ENCODE measurements at regions not wholly inside any gene's neighbourhood (a gene's known extent, or its start where the extent isn't known, plus 50 kb on each side); places are given as distances from the start of the nearest gene placed in this dataset.

DNA sequence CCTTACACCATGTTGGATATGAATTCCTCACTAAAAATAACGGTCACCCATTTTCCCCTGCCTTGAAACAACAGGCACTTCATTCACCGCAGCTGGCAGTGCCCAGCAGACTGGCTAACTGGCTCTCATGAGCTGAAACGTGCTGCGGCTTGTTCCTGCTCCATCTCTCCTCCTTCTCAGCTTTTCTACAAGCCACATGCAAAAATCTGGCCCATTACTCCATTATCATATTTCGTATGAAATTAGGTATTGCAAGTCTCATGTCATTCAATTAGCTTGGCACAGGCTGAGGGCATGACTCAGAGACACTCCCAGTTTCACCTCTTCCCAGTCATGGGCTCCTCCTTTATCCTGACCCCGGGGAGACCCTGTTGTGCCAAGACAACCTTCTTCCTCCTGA, 60.0 kb downstream of the MAGEF1 start:
- intact Hi-C loops (cut with DNase I; ENCODE audit: low total_unique reads) = no loop called here
- TF ChIP-seq POLR2A (IDR thresholded peaks at IDR 0.05) = no peak
- TF ChIP-seq POLR2AphosphoS5 (IDR thresholded peaks at IDR 0.05) = no peak
- TF ChIP-seq, protein P1, sequence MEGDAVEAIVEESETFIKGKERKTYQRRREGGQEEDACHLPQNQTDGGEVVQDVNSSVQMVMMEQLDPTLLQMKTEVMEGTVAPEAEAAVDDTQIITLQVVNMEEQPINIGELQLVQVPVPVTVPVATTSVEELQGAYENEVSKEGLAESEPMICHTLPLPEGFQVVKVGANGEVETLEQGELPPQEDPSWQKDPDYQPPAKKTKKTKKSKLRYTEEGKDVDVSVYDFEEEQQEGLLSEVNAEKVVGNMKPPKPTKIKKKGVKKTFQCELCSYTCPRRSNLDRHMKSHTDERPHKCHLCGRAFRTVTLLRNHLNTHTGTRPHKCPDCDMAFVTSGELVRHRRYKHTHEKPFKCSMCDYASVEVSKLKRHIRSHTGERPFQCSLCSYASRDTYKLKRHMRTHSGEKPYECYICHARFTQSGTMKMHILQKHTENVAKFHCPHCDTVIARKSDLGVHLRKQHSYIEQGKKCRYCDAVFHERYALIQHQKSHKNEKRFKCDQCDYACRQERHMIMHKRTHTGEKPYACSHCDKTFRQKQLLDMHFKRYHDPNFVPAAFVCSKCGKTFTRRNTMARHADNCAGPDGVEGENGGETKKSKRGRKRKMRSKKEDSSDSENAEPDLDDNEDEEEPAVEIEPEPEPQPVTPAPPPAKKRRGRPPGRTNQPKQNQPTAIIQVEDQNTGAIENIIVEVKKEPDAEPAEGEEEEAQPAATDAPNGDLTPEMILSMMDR (IDR thresholded peaks at IDR 0.05 in 8 of 11, conservative IDR thresholded peaks at IDR 0.05 in 3 of 11) = no peak
- no peaks in the 10 kb centered on the region for H3K4me1 ChIP-seq
- no peak for DNase-seq
- no peak overlapping the region for H3K27ac ChIP-seq
- no peak overlapping the region for H3K4me3 ChIP-seq
- WGBS, 5 donors = 85 to 93% (median 89%) methylated on average over 6 of the region's 6 CpGs
- no peaks in the 10 kb centered on the region for H3K36me3 ChIP-seq
- peaks cover 0 to 10% (median 2%) of the 10 kb centered on the region in 8 donors for H3K9me3 ChIP-seq
- H3K27me3 ChIP-seq (replicated peaks in 1 of 7) = no peaks in the 10 kb centered on the region

DNA sequence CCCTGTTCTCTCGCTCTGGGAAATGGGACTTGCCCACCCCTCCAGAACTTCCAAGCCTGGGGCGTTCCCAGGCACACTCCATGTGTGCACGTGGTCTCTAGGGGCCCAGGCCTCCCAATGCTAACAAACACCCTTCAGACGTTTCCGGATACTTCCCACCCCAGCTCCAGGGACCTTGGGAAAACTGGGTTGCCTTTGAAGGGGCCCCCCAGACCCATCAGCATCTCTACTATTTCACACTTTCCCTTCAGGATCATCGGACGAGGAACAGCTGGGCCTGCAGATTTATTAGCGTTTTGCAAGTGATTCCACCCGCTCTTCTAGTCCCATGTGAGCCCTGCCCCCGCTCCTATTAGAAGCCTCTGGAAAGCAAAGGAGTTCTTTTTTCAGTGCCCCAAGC, 63.2 kb downstream of the MAGEF1 start:
- Histone ChIP-seq H3K27ac (no peak overlapping the region), H3K4me3 (no peak overlapping the region), H3K9me3 (peaks cover 0 to 1% (median 0%) of the 10 kb centered on the region in 8 donors), H3K4me1 (no peaks in the 10 kb centered on the region), H3K27me3 (replicated peaks in 1 of 7) (no peaks in the 10 kb centered on the region), H3K36me3 (no peaks in the 10 kb centered on the region)
- intact Hi-C loops (cut with DNase I; ENCODE audit: low total_unique reads) = no loop called here
- DNase-seq = no peak
- 82 to 86% (median 84%) methylated on average over 8 to 10 of the region's 10 CpGs for WGBS, 5 donors
- TF ChIP-seq POLR2A (IDR thresholded peaks at IDR 0.05) (no peak), POLR2AphosphoS5 (IDR thresholded peaks at IDR 0.05) (no peak)
- TF ChIP-seq, protein P1 (IDR thresholded peaks at IDR 0.05 in 8 of 11, conservative IDR thresholded peaks at IDR 0.05 in 3 of 11) = no peak

DNA sequence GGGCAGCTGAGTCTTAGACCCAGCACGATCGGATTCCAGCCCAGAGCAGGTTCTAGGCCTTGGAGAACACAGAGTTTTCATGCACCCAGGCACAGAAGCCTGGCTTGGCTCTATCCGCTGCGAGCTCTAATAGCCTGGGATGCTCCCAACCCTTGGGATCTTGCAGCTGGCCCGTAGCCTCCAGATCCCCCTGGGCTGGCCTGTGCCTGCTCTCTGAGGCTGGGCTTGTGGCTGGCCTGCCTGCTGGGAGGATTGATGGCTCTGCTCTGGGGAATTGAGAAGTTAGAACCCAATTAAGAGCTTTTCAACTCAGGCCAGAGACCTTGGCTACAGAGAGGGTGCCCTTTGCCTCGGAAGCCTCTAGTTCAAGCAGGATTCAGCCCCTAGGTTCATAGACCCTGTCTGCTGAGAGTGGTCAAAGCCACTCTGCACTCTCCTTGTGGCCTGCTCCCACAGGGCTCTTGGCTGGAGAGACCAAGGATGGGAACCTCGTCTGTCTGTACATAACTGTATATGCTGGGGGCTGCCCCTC, 64.4 kb downstream of the MAGEF1 start:
- H3K36me3 ChIP-seq = no peaks in the 10 kb centered on the region
- H3K27ac ChIP-seq = no peak overlapping the region
- DNase-seq = no peak
- no peaks in the 10 kb centered on the region for H3K4me1 ChIP-seq
- no peak overlapping the region for H3K4me3 ChIP-seq
- H3K27me3 ChIP-seq (replicated peaks in 1 of 7) = no peaks in the 10 kb centered on the region
- H3K9me3 ChIP-seq = no peaks in the 10 kb centered on the region
- WGBS, 5 donors = 85 to 100% (median 94%) methylated on average over 6 to 7 of the region's 7 CpGs
- intact Hi-C loops (cut with DNase I; ENCODE audit: low total_unique reads) = no loop called here
- TF ChIP-seq, protein P1 (IDR thresholded peaks at IDR 0.05 in 8 of 11, conservative IDR thresholded peaks at IDR 0.05 in 3 of 11) = no peak
- TF ChIP-seq POLR2A (IDR thresholded peaks at IDR 0.05) (no peak), POLR2AphosphoS5 (IDR thresholded peaks at IDR 0.05) (no peak)

DNA sequence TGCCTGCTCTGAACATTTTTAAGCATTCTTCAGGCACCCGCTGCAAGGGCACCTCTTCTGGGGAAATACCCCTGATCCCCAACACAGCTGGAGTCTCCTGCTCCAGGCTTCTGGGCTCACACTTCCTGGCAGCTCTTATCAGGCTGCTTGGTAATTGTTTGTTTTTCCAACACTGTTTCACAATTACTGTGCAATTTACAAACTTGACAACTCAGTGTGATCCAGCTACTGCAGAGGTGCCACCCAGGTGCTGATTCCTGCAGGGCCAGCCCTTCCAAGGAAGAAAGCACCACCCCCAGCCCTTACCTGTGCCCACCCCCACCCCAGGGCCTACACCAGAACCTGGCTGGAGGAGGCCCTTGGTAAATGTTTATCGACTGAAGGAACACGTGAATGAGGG, 66.5 kb downstream of the MAGEF1 start:
- Histone ChIP-seq H3K27me3 (replicated peaks in 1 of 7) (no peaks in the 10 kb centered on the region), H3K9me3 (no peaks in the 10 kb centered on the region), H3K36me3 (no peaks in the 10 kb centered on the region), H3K4me1 (no peaks in the 10 kb centered on the region), H3K27ac (no peak overlapping the region), H3K4me3 (no peak overlapping the region)
- no peak for DNase-seq
- 85 to 96% (median 88%) methylated on average over 3 of the region's 3 CpGs for whole genome bisulfite sequencing, 5 donors
- intact Hi-C loops (cut with DNase I; ENCODE audit: low total_unique reads) = no loop called here
- TF ChIP-seq POLR2AphosphoS5 (IDR thresholded peaks at IDR 0.05) = no peak
- no peak for TF ChIP-seq POLR2A (IDR thresholded peaks at IDR 0.05)
- TF ChIP-seq, protein P1 (IDR thresholded peaks at IDR 0.05 in 8 of 11, conservative IDR thresholded peaks at IDR 0.05 in 3 of 11) = no peak

Data from spleen (tissue), 11 donors.